K562 (cell line): ENCODE measurements at regions not wholly inside any gene's neighbourhood (a gene's known extent, or its start where the extent isn't known, plus 50 kb on each side); places are given as distances from the start of the nearest gene placed in this dataset.

Source experiments
- CHD1 ChIP-seq: fragments of 200-600 bp; sonication (generic); IDR thresholded peaks from one replicate; pipeline ENCODE4 v1.6.1; 2012; ENCODE audit warnings: mild to moderate bottlenecking, moderate library complexity, low read length, inconsistent platforms
- GTF2B ChIP-seq: IDR thresholded peaks from 2 replicates; pipeline ENCODE4 v1.6.1; 2011; ENCODE audit not compliant: insufficient read length; ENCODE audit errors: extremely low read depth
- KLF16 ChIP-seq: IDR thresholded peaks from 2 replicates; pipeline ENCODE4 v1.6.1; 2016; ENCODE audit warnings: antibody characterized with exemption
- MTF1 ChIP-seq: fragments of 250-450 bp; sonication (Bioruptor Pico); IDR thresholded peaks from 2 replicates; pipeline ENCODE4 v1.9.0; 2021; ENCODE audit warnings: moderate library complexity, mild to moderate bottlenecking, inconsistent platforms, borderline replicate concordance
- NFXL1 ChIP-seq: fragments of 450-650 bp; formaldehyde crosslinking; IDR thresholded peaks from 2 replicates; pipeline ENCODE4 v1.4.0; 2021; ENCODE audit warnings: mild to moderate bottlenecking
- PCBP2 ChIP-seq: fragments of 200-400 bp; formaldehyde crosslinking; IDR thresholded peaks from 2 replicates; pipeline ENCODE4 v1.6.1; 2018; ENCODE audit warnings: low read length, low read depth, mild to moderate bottlenecking, moderate library complexity; ENCODE audit not compliant: poor library complexity, severe bottlenecking
- RFX1 ChIP-seq: fragments of 450-650 bp; IDR thresholded peaks from 2 replicates; pipeline ENCODE4 v1.6.1; 2016; ENCODE audit warnings: mild to moderate bottlenecking, moderate library complexity
- WHSC1 ChIP-seq: IDR thresholded peaks from one replicate; pipeline ENCODE4 v1.6.1; 2012; ENCODE audit warnings: low read length, control low read depth, inconsistent platforms
- ZNF3 ChIP-seq: fragments of 250-450 bp; sonication (Bioruptor Pico); IDR thresholded peaks from 2 replicates; pipeline ENCODE4 v1.5.0; 2021; ENCODE audit warnings: mild to moderate bottlenecking, moderate library complexity
- TF ChIP-seq, protein P1 (sequence below): fragments of 200-400 bp; formaldehyde crosslinking; IDR thresholded peaks from 2 replicates; pipeline ENCODE4 v1.6.1; 2017; ENCODE audit warnings: mild to moderate bottlenecking, low read depth, low read length, moderate library complexity
- TF ChIP-seq, protein P2 (sequence below): IDR thresholded peaks from 3 replicates; pipeline ENCODE4 v1.6.1; 2011; ENCODE audit warnings: borderline replicate concordance, mild to moderate bottlenecking, moderate library complexity; ENCODE audit not compliant: insufficient read length; ENCODE audit errors: extremely low read depth

- TF ChIP-seq, protein P1, sequence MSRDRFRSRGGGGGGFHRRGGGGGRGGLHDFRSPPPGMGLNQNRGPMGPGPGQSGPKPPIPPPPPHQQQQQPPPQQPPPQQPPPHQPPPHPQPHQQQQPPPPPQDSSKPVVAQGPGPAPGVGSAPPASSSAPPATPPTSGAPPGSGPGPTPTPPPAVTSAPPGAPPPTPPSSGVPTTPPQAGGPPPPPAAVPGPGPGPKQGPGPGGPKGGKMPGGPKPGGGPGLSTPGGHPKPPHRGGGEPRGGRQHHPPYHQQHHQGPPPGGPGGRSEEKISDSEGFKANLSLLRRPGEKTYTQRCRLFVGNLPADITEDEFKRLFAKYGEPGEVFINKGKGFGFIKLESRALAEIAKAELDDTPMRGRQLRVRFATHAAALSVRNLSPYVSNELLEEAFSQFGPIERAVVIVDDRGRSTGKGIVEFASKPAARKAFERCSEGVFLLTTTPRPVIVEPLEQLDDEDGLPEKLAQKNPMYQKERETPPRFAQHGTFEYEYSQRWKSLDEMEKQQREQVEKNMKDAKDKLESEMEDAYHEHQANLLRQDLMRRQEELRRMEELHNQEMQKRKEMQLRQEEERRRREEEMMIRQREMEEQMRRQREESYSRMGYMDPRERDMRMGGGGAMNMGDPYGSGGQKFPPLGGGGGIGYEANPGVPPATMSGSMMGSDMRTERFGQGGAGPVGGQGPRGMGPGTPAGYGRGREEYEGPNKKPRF, result no peak
- TF ChIP-seq KLF16 (no peak), NFXL1 (no peak), RFX1 (no peak), MTF1 (no peak), ZNF3 (no peak), PCBP2 (no peak), CHD1 (no peak), GTF2B (no peak), WHSC1 (no peak)
- TF ChIP-seq, protein P2, sequence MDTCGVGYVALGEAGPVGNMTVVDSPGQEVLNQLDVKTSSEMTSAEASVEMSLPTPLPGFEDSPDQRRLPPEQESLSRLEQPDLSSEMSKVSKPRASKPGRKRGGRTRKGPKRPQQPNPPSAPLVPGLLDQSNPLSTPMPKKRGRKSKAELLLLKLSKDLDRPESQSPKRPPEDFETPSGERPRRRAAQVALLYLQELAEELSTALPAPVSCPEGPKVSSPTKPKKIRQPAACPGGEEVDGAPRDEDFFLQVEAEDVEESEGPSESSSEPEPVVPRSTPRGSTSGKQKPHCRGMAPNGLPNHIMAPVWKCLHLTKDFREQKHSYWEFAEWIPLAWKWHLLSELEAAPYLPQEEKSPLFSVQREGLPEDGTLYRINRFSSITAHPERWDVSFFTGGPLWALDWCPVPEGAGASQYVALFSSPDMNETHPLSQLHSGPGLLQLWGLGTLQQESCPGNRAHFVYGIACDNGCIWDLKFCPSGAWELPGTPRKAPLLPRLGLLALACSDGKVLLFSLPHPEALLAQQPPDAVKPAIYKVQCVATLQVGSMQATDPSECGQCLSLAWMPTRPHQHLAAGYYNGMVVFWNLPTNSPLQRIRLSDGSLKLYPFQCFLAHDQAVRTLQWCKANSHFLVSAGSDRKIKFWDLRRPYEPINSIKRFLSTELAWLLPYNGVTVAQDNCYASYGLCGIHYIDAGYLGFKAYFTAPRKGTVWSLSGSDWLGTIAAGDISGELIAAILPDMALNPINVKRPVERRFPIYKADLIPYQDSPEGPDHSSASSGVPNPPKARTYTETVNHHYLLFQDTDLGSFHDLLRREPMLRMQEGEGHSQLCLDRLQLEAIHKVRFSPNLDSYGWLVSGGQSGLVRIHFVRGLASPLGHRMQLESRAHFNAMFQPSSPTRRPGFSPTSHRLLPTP, result no peak
- TF ChIP-seq, all 486 proteins: peak for 0
These were observed 73.0 kb upstream of the ADGRG2 start (continued) for GRCh38 chrX:19195243-19195610.
